OCI-LY7 (cell line): ENCODE measurements at regions not wholly inside any gene's neighbourhood (a gene's known extent, or its start where the extent isn't known, plus 50 kb on each side); places are given as distances from the start of the nearest gene placed in this dataset.

Source experiments
- BruUV-seq: library from RNA; stranded (reverse); fragments of 400-500 nt; replicated peaks from 2 replicates; lab custom pipeline; 2021; lab: Mats Ljungman, UMichigan
- CTCF ChIA-PET: fragments of 300-600 bp; sonication (Branson Sonifier 250); formaldehyde crosslinking; loops from one replicate; lab custom pipeline; 2022; ENCODE audit warnings: antibody characterized with exemption; ENCODE audit not compliant: unreplicated experiment; lab: Charles Lee
- POLR2A ChIA-PET: fragments of 300-600 bp; sonication (Branson Sonifier 250); formaldehyde crosslinking; loops from one replicate; lab custom pipeline; 2022; ENCODE audit warnings: antibody characterized with exemption; lab: Charles Lee
- DNase-seq: peaks from one replicate; pipeline ENCODE4 v3.0.0-alpha.2; 2015; ENCODE audit warnings: low spot score
- H2AFZ ChIP-seq: fragments of 200-600 bp; sonication (generic), shearing (Covaris generic); 2 replicates; pipeline ENCODE4 v1.6.1; 2014; ENCODE audit warnings: mild to moderate bottlenecking, antibody characterized with exemption, low read length, moderate library complexity
- H3K27ac ChIP-seq: fragments of 200-600 bp; sonication (generic); 2 replicates; pipeline ENCODE4 v1.5.1; 2014; ENCODE audit warnings: mixed run types, low read depth, mild to moderate bottlenecking, moderate library complexity, low read length, inconsistent platforms; ENCODE audit not compliant: poor library complexity, severe bottlenecking
- H3K36me3 ChIP-seq: fragments of 200-600 bp; sonication (generic); 2 replicates; pipeline ENCODE4 v1.6.1; 2014; ENCODE audit warnings: mild to moderate bottlenecking, antibody characterized with exemption, low read length, moderate library complexity, mixed read lengths; ENCODE audit not compliant: insufficient read depth
- H3K4me1 ChIP-seq: fragments of 200-600 bp; sonication (generic); 2 replicates; pipeline ENCODE4 v1.5.1; 2014; ENCODE audit warnings: mild to moderate bottlenecking, low read length; ENCODE audit not compliant: insufficient read depth, poor library complexity, severe bottlenecking
- H3K4me2 ChIP-seq: fragments of 200-600 bp; sonication (generic); 2 replicates; pipeline ENCODE4 v1.6.1; 2014; ENCODE audit warnings: mild to moderate bottlenecking, low read length
- H3K4me3 ChIP-seq: fragments of 200-600 bp; sonication (generic); 2 replicates; pipeline ENCODE4 v1.5.1; 2014; ENCODE audit warnings: mild to moderate bottlenecking, low read depth, low read length; ENCODE audit not compliant: poor library complexity, severe bottlenecking
- H3K79me2 ChIP-seq: fragments of 200-600 bp; sonication (generic); 2 replicates; pipeline ENCODE4 v1.6.1; 2016; ENCODE audit warnings: low read depth, mild to moderate bottlenecking, low read length, moderate library complexity, mixed read lengths; ENCODE audit not compliant: insufficient read depth
- H3K9me2 ChIP-seq: fragments of 200-600 bp; sonication (generic); 2 replicates; pipeline ENCODE4 v1.6.1; 2016; ENCODE audit warnings: mild to moderate bottlenecking, low read length, mixed read lengths; ENCODE audit not compliant: insufficient read depth
- H3K9me3 ChIP-seq: fragments of 200-600 bp; sonication (generic); 2 replicates; pipeline ENCODE4 v1.6.1; 2014; ENCODE audit warnings: mild to moderate bottlenecking, mixed run types, low read length, mixed read lengths
- H4K20me1 ChIP-seq: fragments of 200-600 bp; sonication (generic); 2 replicates; pipeline ENCODE4 v1.6.1; 2014; ENCODE audit warnings: mild to moderate bottlenecking, antibody characterized with exemption, low read length, moderate library complexity, mixed read lengths; ENCODE audit not compliant: insufficient read depth
- CTCF ChIP-seq: fragments of 200-600 bp; sonication (generic); conservative IDR thresholded peaks from 2 replicates; pipeline ENCODE4 v1.5.1; 2014; ENCODE audit warnings: mild to moderate bottlenecking, antibody characterized with exemption, low read length, moderate library complexity, mixed read lengths
- EZH2phosphoT487 ChIP-seq: fragments of 200-600 bp; sonication (generic); IDR thresholded peaks from 2 replicates; pipeline ENCODE4 v1.6.1; 2018; ENCODE audit warnings: low read depth, borderline replicate concordance, mild to moderate bottlenecking, mixed run types, antibody characterized with exemption, low read length, moderate library complexity, mixed read lengths
- intact Hi-C: fragments of 100-400 bp; cut with micrococcal nuclease; formaldehyde crosslinking; loops from one replicate; pipeline ENCODE4 v1.10.0; 2022; ENCODE audit not compliant: unreplicated experiment

- ChIA-PET POLR2A (no interaction called here), CTCF (no interaction called here)
- H3K9me2 ChIP-seq, result no peaks in the 10 kb centered on the region
- DNase-seq, result no peak
- intact Hi-C loops, result no loop called here
- no peaks in the 10 kb centered on the region for H3K79me2 ChIP-seq
- TF ChIP-seq EZH2phosphoT487, result no peak
- H3K27ac ChIP-seq, result no peak overlapping the region
- no peak overlapping the region for H3K4me2 ChIP-seq
- no peaks in the 10 kb centered on the region for H4K20me1 ChIP-seq
- H3K9me3 ChIP-seq, result no peaks in the 10 kb centered on the region
- no peak overlapping the region for H2AFZ ChIP-seq
- no TSS peak for BruUV-seq
- H3K4me1 ChIP-seq, result peaks cover 11% of the 10 kb centered on the region
- H3K4me3 ChIP-seq, result no peak overlapping the region
- H3K36me3 ChIP-seq, result no peaks in the 10 kb centered on the region
Measured at GRCh38 chr5:56498759-56499395, 265.7 kb upstream of the ANKRD55 start.

GRCh38 chr5:56496581-56497063, 263.5 kb upstream of the ANKRD55 start:
- no peaks in the 10 kb centered on the region for H3K36me3 ChIP-seq
- ChIA-PET CTCF (no interaction called here), POLR2A (no interaction called here)
- intact Hi-C loops, result no loop called here
- H3K27ac ChIP-seq, result no peak overlapping the region
- no peak overlapping the region for H3K4me2 ChIP-seq
- H3K4me1 ChIP-seq, result no peaks in the 10 kb centered on the region
- no peak overlapping the region for H2AFZ ChIP-seq
- TF ChIP-seq EZH2phosphoT487, result no peak
- TF ChIP-seq CTCF, result no peak
- H3K4me3 ChIP-seq, result no peak overlapping the region
- no peaks in the 10 kb centered on the region for H4K20me1 ChIP-seq
- no peaks in the 10 kb centered on the region for H3K79me2 ChIP-seq
- H3K9me3 ChIP-seq, result no peaks in the 10 kb centered on the region
- no peaks in the 10 kb centered on the region for H3K9me2 ChIP-seq
- BruUV-seq, result no TSS peak
- no peak for DNase-seq

GRCh38 chr5:56494300-56494731, 261.2 kb upstream of the ANKRD55 start:
- no peak overlapping the region for H3K4me3 ChIP-seq
- H3K79me2 ChIP-seq, result no peaks in the 10 kb centered on the region
- TF ChIP-seq EZH2phosphoT487 (no peak), CTCF (no peak)
- CTCF ChIA-PET, result interaction anchor here (0.5 kb wide), 1 partner anchor 14 kb away, joined by 3 read pairs; no protein-coding TSS in a partner anchor
- no peaks in the 10 kb centered on the region for H3K36me3 ChIP-seq
- H3K9me3 ChIP-seq, result no peaks in the 10 kb centered on the region
- no peak for DNase-seq
- no peaks in the 10 kb centered on the region for H3K4me1 ChIP-seq
- BruUV-seq, result no TSS peak
- no peak overlapping the region for H3K4me2 ChIP-seq
- H3K27ac ChIP-seq, result no peak overlapping the region
- POLR2A ChIA-PET, result interaction anchor here (0.7 kb wide), 2 partner anchors 173 to 243 kb away, joined by 3 to 4 read pairs; no protein-coding TSS in a partner anchor
- no peaks in the 10 kb centered on the region for H3K9me2 ChIP-seq
- intact Hi-C loops, result no loop called here
- H4K20me1 ChIP-seq, result no peaks in the 10 kb centered on the region
- no peak overlapping the region for H2AFZ ChIP-seq
